Calu3 (cell line): ENCODE measurements at regions not wholly inside any gene's neighbourhood (a gene's known extent, or its start where the extent isn't known, plus 50 kb on each side); places are given as distances from the start of the nearest gene placed in this dataset.

ENCODE experiments used
- BruUV-seq: library from RNA; stranded (reverse); fragments of 400-500 nt; replicated peaks from 2 replicates; lab custom pipeline; 2021; lab: Mats Ljungman, UMichigan
- CTCF ChIA-PET: fragments of 300-600 bp; sonication (Branson Sonifier 250); formaldehyde crosslinking; loops from one replicate; lab custom pipeline; 2022; ENCODE audit warnings: antibody characterized with exemption; lab: Charles Lee
- DNase-seq: peaks from one replicate; pipeline ENCODE4 v3.0.0; 2022
- H3K27ac Mint-ChIP-seq: one replicate; pipeline ENCODE4 v1.8.0; 2022; ENCODE audit warnings: mixed read lengths; ENCODE audit not compliant: unreplicated experiment
- H3K27me3 Mint-ChIP-seq: one replicate; pipeline ENCODE4 v1.8.0; 2022; ENCODE audit warnings: mixed read lengths; ENCODE audit not compliant: unreplicated experiment
- H3K36me3 Mint-ChIP-seq: one replicate; pipeline ENCODE4 v1.8.0; 2022; ENCODE audit warnings: mild to moderate bottlenecking, moderate library complexity, mixed read lengths; ENCODE audit not compliant: insufficient read depth, unreplicated experiment
- H3K4me1 Mint-ChIP-seq: one replicate; pipeline ENCODE4 v1.8.0; 2022; ENCODE audit warnings: mild to moderate bottlenecking, low read depth, mixed read lengths; ENCODE audit not compliant: unreplicated experiment
- H3K4me3 Mint-ChIP-seq: one replicate; pipeline ENCODE4 v1.8.0; 2022; ENCODE audit warnings: mild to moderate bottlenecking, low read depth, moderate library complexity, mixed read lengths; ENCODE audit not compliant: unreplicated experiment
- H3K9me3 Mint-ChIP-seq: one replicate; pipeline ENCODE4 v1.8.0; 2022; ENCODE audit warnings: low read depth, mixed read lengths; ENCODE audit not compliant: unreplicated experiment
- CTCF ChIP-seq: fragments of 200-600 bp; IDR thresholded peaks from one replicate; pipeline ENCODE4 v1.8.0; 2022; ENCODE audit warnings: antibody characterized with exemption; ENCODE audit not compliant: unreplicated experiment
- intact Hi-C: fragments of 100-400 bp; cut with micrococcal nuclease; formaldehyde crosslinking; loops from one replicate; pipeline ENCODE4 v1.10.0; 2022; ENCODE audit not compliant: unreplicated experiment

DNA sequence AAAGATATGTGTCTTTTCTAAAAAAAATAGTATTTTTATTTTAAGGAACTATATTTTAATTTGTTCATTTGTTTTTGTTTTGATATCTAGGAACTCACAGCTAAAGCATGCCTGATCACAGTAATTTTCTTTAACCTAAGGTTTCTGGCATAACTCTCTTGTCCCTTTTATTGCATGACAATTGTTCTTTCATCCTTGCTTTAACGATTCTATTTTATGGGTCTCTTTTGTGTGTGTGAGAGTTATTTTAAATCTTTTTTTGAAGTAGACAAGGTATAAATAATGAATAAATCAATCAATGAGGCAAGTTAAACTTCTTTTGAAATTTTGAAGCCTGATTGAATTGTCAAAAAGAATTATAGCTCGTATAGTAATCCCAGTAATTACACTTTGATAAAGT lies 747.8 kb upstream of the GOLIM4 start:
- H3K36me3 Mint-ChIP-seq: no peaks in the 10 kb centered on the region
- CTCF ChIA-PET: no interaction called here
- TF ChIP-seq CTCF: no peak
- H3K4me3 Mint-ChIP-seq: no peak overlapping the region
- intact Hi-C loops: no loop called here
- peaks cover 29% of the 10 kb centered on the region for H3K27me3 Mint-ChIP-seq
- no peaks in the 10 kb centered on the region for H3K9me3 Mint-ChIP-seq
- no peak overlapping the region for H3K27ac Mint-ChIP-seq
- BruUV-seq: no TSS peak
- H3K4me1 Mint-ChIP-seq: no peaks in the 10 kb centered on the region
- DNase-seq: no peak

- Mint-ChIP-seq H3K4me1 (no peaks in the 10 kb centered on the region), H3K36me3 (no peaks in the 10 kb centered on the region), H3K27ac (no peak overlapping the region), H3K27me3 (peaks cover 4% of the 10 kb centered on the region), H3K9me3 (no peaks in the 10 kb centered on the region), H3K4me3 (no peak overlapping the region)
- CTCF ChIA-PET: interaction anchor here (0.6 kb wide), 1 partner anchor 720 kb away, joined by 4 read pairs; no protein-coding TSS in a partner anchor
- no peak for TF ChIP-seq CTCF
- DNase-seq: no peak
- intact Hi-C loops: no loop called here
- no TSS peak for BruUV-seq
Measured at GRCh38 chr3:168839653-168840052, 743.9 kb upstream of the GOLIM4 start.

- Mint-ChIP-seq H3K9me3 (peaks cover 3% of the 10 kb centered on the region), H3K36me3 (no peaks in the 10 kb centered on the region), H3K4me3 (no peak overlapping the region), H3K27me3 (no peaks in the 10 kb centered on the region), H3K4me1 (no peaks in the 10 kb centered on the region), H3K27ac (no peak overlapping the region)
- no peak for TF ChIP-seq CTCF
- BruUV-seq: no TSS peak
- intact Hi-C loops: no loop called here
- no peak for DNase-seq
- CTCF ChIA-PET: interaction anchor here (0.8 kb wide), 1 partner anchor 40 kb away, joined by 6 read pairs; no protein-coding TSS in a partner anchor
Measured at GRCh38 chr3:168834558-168834957, 738.8 kb upstream of the GOLIM4 start.

GRCh38 chr3:168828943-168829342 lies 733.2 kb upstream of the GOLIM4 start:
- H3K27me3 Mint-ChIP-seq: no peaks in the 10 kb centered on the region
- intact Hi-C loops: no loop called here
- no peak overlapping the region for H3K4me3 Mint-ChIP-seq
- H3K9me3 Mint-ChIP-seq: peaks cover 3% of the 10 kb centered on the region
- no peak for TF ChIP-seq CTCF
- no TSS peak for BruUV-seq
- CTCF ChIA-PET: interaction anchor here (0.7 kb wide), 1 partner anchor 168 kb away, joined by 3 read pairs; no protein-coding TSS in a partner anchor
- H3K36me3 Mint-ChIP-seq: no peaks in the 10 kb centered on the region
- H3K4me1 Mint-ChIP-seq: peaks cover 18% of the 10 kb centered on the region
- no peak for DNase-seq
- no peak overlapping the region for H3K27ac Mint-ChIP-seq
